GM23338 (cell line): ENCODE measurements at regions not wholly inside any gene's neighbourhood (a gene's known extent, or its start where the extent isn't known, plus 50 kb on each side); places are given as distances from the start of the nearest gene placed in this dataset.

Source experiments
- ATAC-seq: fragments of 200-7000 bp; cut with Tn5 transposase; 3 replicates; pipeline ENCODE4 v1.9.1; 2020
- DNase-seq: peaks from one replicate; pipeline ENCODE4 v3.0.0-alpha.2; 2015; ENCODE audit warnings: low spot score
- H2AFZ ChIP-seq: fragments of 200-600 bp; sonication (generic); 2 replicates; pipeline ENCODE4 v1.8.0; 2016; ENCODE audit warnings: antibody characterized with exemption, mild to moderate bottlenecking, moderate library complexity
- H3F3A ChIP-seq: fragments of 200-600 bp; sonication (generic); replicated peaks from 2 replicates; pipeline ENCODE4 v1.8.0; 2017; ENCODE audit warnings: antibody characterized with exemption, mixed run types, low read depth
- H3K27ac ChIP-seq: fragments of 200-600 bp; sonication (generic); 2 replicates; pipeline ENCODE4 v1.6.1; 2016; ENCODE audit warnings: low read depth
- H3K27me3 ChIP-seq: fragments of 200-600 bp; sonication (generic); 2 replicates; pipeline ENCODE4 v1.8.0; 2016; ENCODE audit warnings: mild to moderate bottlenecking, mixed run types, moderate library complexity; ENCODE audit not compliant: insufficient read depth
- H3K36me3 ChIP-seq: fragments of 200-600 bp; sonication (generic); 2 replicates; pipeline ENCODE4 v1.8.0; 2016; ENCODE audit warnings: mild to moderate bottlenecking; ENCODE audit not compliant: insufficient read depth
- H3K4me1 ChIP-seq: fragments of 200-600 bp; sonication (generic); 2 replicates; pipeline ENCODE4 v1.8.0; 2016; ENCODE audit warnings: mild to moderate bottlenecking, moderate library complexity; ENCODE audit not compliant: insufficient read depth
- H3K4me2 ChIP-seq: fragments of 200-600 bp; sonication (generic); 2 replicates; pipeline ENCODE4 v1.7.1; 2017; ENCODE audit warnings: mixed run types
- H3K4me3 ChIP-seq: fragments of 200-600 bp; sonication (generic); 2 replicates; pipeline ENCODE4 v1.6.1; 2016; ENCODE audit warnings: mixed run types
- H3K79me2 ChIP-seq: fragments of 200-600 bp; sonication (generic); replicated peaks from 2 replicates; pipeline ENCODE4 v1.8.0; 2017; ENCODE audit warnings: mild to moderate bottlenecking; ENCODE audit not compliant: insufficient read depth
- H3K9me2 ChIP-seq: fragments of 200-600 bp; sonication (generic); 2 replicates; pipeline ENCODE4 v1.8.0; 2017; ENCODE audit not compliant: insufficient read depth
- H4K20me1 ChIP-seq: fragments of 200-600 bp; sonication (generic); replicated peaks from 2 replicates; pipeline ENCODE4 v1.8.0; 2017; ENCODE audit warnings: mild to moderate bottlenecking; ENCODE audit not compliant: insufficient read depth
- H3K27ac Mint-ChIP-seq: 2 replicates; pipeline ENCODE4 v1.8.0; 2020; ENCODE audit warnings: inconsistent platforms, mild to moderate bottlenecking, moderate library complexity, mixed read lengths
- H3K27me3 Mint-ChIP-seq: 3 replicates; pipeline ENCODE4 v1.8.0; 2022; ENCODE audit warnings: low read depth, mild to moderate bottlenecking, moderate library complexity, mixed read lengths, inconsistent platforms; ENCODE audit not compliant: insufficient read depth, poor library complexity
- H3K36me3 Mint-ChIP-seq: 3 replicates; pipeline ENCODE4 v1.8.0; 2021; ENCODE audit warnings: low read depth, mild to moderate bottlenecking, inconsistent platforms, moderate library complexity, mixed read lengths
- H3K4me1 Mint-ChIP-seq: 3 replicates; pipeline ENCODE4 v1.8.0; 2020; ENCODE audit warnings: mild to moderate bottlenecking, inconsistent platforms, mixed read lengths
- H3K4me3 Mint-ChIP-seq: 3 replicates; pipeline ENCODE4 v1.8.0; 2021; ENCODE audit warnings: moderate library complexity, mild to moderate bottlenecking, inconsistent platforms, mixed read lengths
- H3K9me3 Mint-ChIP-seq: 3 replicates; pipeline ENCODE4 v1.8.0; 2020; ENCODE audit warnings: moderate library complexity, mild to moderate bottlenecking, inconsistent platforms, mixed read lengths
- CREB1 ChIP-seq: fragments of 250-450 bp; sonication (Bioruptor Pico); IDR thresholded peaks from 2 replicates; pipeline ENCODE4 v1.5.0; 2020; ENCODE audit warnings: low read depth, mild to moderate bottlenecking, moderate library complexity
- CTCF ChIP-seq, 2 experiments: fragments of 200-600 bp in 1 of 2; sonication (generic) in 1 of 2; conservative IDR thresholded peaks; 2 replicates each; pipeline versions ENCODE4 v1.5.1 to v1.6.1; 2016 to 2017; ENCODE audit warnings: antibody characterized with exemption in 2 of 2, low read depth in 2 of 2, mild to moderate bottlenecking in 2 of 2, moderate library complexity in 1 of 2
- ETS1 ChIP-seq: IDR thresholded peaks from 2 replicates; pipeline ENCODE4 v1.6.1; 2016; ENCODE audit warnings: antibody characterized with exemption
- EZH2 ChIP-seq: fragments of 200-600 bp; sonication (generic); IDR thresholded peaks from one replicate; pipeline ENCODE4 v1.8.0; 2017; ENCODE audit warnings: antibody characterized with exemption, mild to moderate bottlenecking, low read depth; ENCODE audit not compliant: unreplicated experiment
- EZH2phosphoT487 ChIP-seq: fragments of 200-600 bp; sonication (generic); IDR thresholded peaks from one replicate; pipeline ENCODE4 v1.8.1; 2018; ENCODE audit warnings: antibody characterized with exemption; ENCODE audit not compliant: unreplicated experiment
- NANOG ChIP-seq: IDR thresholded peaks from 2 replicates; pipeline ENCODE4 v1.6.1; 2016; ENCODE audit warnings: antibody characterized with exemption, borderline replicate concordance
- POLR2AphosphoS5 ChIP-seq: IDR thresholded peaks from 2 replicates; pipeline ENCODE4 v1.6.1; 2016; ENCODE audit warnings: antibody characterized with exemption, low read depth
- REST ChIP-seq: IDR thresholded peaks from one replicate; pipeline ENCODE4 v1.6.1; 2018; ENCODE audit warnings: antibody characterized with exemption; ENCODE audit not compliant: unreplicated experiment
- ZNF114 ChIP-seq: fragments of 250-450 bp; sonication (Bioruptor Pico); IDR thresholded peaks from 2 replicates; pipeline ENCODE4 v1.5.0; 2020; ENCODE audit warnings: mild to moderate bottlenecking, moderate library complexity
- ZNF331 ChIP-seq: fragments of 250-450 bp; sonication (Bioruptor Pico); IDR thresholded peaks from 2 replicates; pipeline ENCODE4 v1.5.0; 2020; ENCODE audit warnings: low read depth, mild to moderate bottlenecking, moderate library complexity
- ZNF462 ChIP-seq: fragments of 250-450 bp; sonication (Bioruptor Pico); IDR thresholded peaks from 2 replicates; pipeline ENCODE4 v1.5.0; 2020; ENCODE audit warnings: mild to moderate bottlenecking, moderate library complexity

GRCh38 chr9:20152151-20152725, 363.4 kb upstream of the SLC24A2 start (continued):
- TF ChIP-seq ZNF462 = no peak
- TF ChIP-seq ZNF114 (CRISPR knock-in tag) = no peak
- TF ChIP-seq NANOG = no peak
- no peak for TF ChIP-seq POLR2AphosphoS5
- TF ChIP-seq ZNF331 (CRISPR knock-in tag) = no peak

GRCh38 chr9:20148416-20148815, 359.6 kb upstream of the SLC24A2 start:
- H3K27ac ChIP-seq = no peak overlapping the region
- no peak for TF ChIP-seq CTCF (conservative IDR thresholded peaks at IDR 0.05; ENCODE audit: low read depth in 2 of 2)
- TF ChIP-seq EZH2phosphoT487 = no peak
- TF ChIP-seq REST = no peak
- TF ChIP-seq ETS1 = no peak
- no peak for TF ChIP-seq CREB1 (CRISPR knock-in tag)
- no peak for TF ChIP-seq EZH2
- H3K27ac Mint-ChIP-seq = no peak overlapping the region

More at GRCh38 chr9:20148416-20148815, 359.6 kb upstream of the SLC24A2 start:
- DNase-seq = no peak
- Histone ChIP-seq H3K36me3 (no peaks in the 10 kb centered on the region), H3F3A (no peaks in the 10 kb centered on the region), H3K4me3 (no peak overlapping the region), H4K20me1 (no peaks in the 10 kb centered on the region), H3K27me3 (no peaks in the 10 kb centered on the region), H3K79me2 (no peaks in the 10 kb centered on the region), H2AFZ (no peak overlapping the region), H3K4me2 (no peak overlapping the region), H3K9me2 (no peaks in the 10 kb centered on the region), H3K4me1 (no peaks in the 10 kb centered on the region)
- H3K36me3 Mint-ChIP-seq = no peaks in the 10 kb centered on the region
- H3K4me3 Mint-ChIP-seq = no peak overlapping the region
- no peaks in the 10 kb centered on the region for H3K9me3 Mint-ChIP-seq
- H3K4me1 Mint-ChIP-seq = no peaks in the 10 kb centered on the region
- ATAC-seq = no peak
- H3K27me3 Mint-ChIP-seq = peaks cover 1% of the 10 kb centered on the region
